GM10248 (cell line): ENCODE measurements at regions not wholly inside any gene's neighbourhood (a gene's known extent, or its start where the extent isn't known, plus 50 kb on each side); places are given as distances from the start of the nearest gene placed in this dataset.
"Not testable (repeated sequence)": the region's sequence is repeated elsewhere in the genome, so short reads cannot be mapped to it uniquely, and the experiment has no call there.

Experiments
- CTCF ChIA-PET: fragments of 300-600 bp; sonication (Branson Sonifier 250); formaldehyde crosslinking; extraction: SDS; loops from one replicate; lab custom pipeline; 2021; ENCODE audit warnings: antibody characterized with exemption; lab: Yijun Ruan, JAX
- POLR2A ChIA-PET: fragments of 350-650 bp; sonication (Branson Sonifier 250); formaldehyde crosslinking; extraction: SDS; loops from one replicate; lab custom pipeline; 2020; ENCODE audit warnings: antibody characterized with exemption; lab: Yijun Ruan, JAX
- DNase-seq: peaks from one replicate; pipeline ENCODE4 v3.0.0; 2012; ENCODE audit errors: extremely low spot score
- TF ChIP-seq, protein P1 (sequence below): IDR thresholded peaks from 2 replicates; pipeline ENCODE4 v1.5.1; 2012; ENCODE audit warnings: mild to moderate bottlenecking, low read depth; ENCODE audit errors: extremely low read depth, missing control alignments, control extremely low read depth

DNA sequence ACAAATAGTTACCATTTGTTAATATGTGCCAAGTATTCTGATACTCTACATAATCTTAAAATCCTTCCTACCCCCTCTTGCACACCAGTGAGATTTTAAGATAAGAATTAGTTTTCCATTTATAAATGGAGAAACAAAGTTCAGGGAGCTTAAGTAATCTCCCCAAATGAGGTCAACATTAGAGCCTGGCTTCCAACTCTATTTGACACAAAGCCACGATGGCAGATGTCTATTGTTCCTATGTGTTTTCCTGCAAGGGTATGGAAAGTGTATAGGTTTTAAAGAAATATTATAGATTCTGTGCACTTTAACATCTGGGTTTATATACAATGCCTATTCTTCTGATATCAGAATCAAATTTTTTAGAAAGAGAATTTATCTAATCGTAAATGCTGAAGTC lies 143.9 kb upstream of the SEMA3C start:
- ChIA-PET CTCF (no interaction called here), POLR2A (no interaction called here)
- TF ChIP-seq, protein P1, sequence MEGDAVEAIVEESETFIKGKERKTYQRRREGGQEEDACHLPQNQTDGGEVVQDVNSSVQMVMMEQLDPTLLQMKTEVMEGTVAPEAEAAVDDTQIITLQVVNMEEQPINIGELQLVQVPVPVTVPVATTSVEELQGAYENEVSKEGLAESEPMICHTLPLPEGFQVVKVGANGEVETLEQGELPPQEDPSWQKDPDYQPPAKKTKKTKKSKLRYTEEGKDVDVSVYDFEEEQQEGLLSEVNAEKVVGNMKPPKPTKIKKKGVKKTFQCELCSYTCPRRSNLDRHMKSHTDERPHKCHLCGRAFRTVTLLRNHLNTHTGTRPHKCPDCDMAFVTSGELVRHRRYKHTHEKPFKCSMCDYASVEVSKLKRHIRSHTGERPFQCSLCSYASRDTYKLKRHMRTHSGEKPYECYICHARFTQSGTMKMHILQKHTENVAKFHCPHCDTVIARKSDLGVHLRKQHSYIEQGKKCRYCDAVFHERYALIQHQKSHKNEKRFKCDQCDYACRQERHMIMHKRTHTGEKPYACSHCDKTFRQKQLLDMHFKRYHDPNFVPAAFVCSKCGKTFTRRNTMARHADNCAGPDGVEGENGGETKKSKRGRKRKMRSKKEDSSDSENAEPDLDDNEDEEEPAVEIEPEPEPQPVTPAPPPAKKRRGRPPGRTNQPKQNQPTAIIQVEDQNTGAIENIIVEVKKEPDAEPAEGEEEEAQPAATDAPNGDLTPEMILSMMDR = no peak

DNA sequence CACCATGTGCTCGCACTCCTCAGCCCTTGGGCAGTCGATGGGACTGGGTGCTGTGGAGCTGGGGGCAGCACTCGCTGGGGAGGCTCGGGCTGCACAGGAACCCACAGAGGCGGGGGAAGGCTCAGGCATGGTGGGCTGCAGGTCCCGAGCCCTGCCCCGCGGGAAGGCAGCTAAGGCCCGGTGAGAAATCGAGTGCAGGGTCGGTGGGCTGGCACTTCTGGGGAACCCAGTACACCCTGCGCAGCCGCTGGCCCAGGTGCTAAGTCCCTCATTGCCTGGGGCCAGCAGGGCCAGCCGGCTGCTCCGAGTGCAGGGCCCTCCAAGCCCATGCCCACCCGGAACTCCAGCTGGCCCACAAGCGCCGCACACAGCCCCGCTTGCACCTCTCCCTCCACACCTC lies 138.6 kb upstream of the SEMA3C start:
- DNase-seq, POLR2A ChIA-PET, CTCF ChIA-PET: not testable (repeated sequence)

More for the DNA sequence above, 143.9 kb upstream of the SEMA3C start:
- DNase-seq = no peak

DNA sequence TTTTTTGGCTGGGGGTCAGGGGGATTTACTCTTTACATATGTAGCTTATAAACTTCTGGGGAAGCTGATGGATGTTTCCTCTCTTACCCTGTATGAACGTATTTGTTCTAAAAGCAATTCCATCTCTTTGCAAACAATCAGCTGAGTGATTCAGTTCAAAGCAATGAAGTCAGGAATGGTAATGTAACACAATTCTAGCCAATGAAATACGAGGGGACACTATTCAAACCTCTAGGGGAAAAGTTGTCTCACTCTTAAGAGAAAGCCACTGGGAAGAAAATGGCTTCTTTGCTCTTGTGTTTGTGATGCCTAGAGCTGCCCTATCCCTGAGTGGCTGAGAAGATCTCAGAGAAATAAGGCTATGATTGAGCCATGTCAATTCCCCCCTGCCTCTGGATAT lies 134.8 kb upstream of the SEMA3C start:
- ChIA-PET CTCF (interaction anchor here (1.0 to 1.6 kb wide), 2 partner anchors 10 to 18 kb away, joined by 3 to 6 read pairs; no protein-coding TSS in a partner anchor), POLR2A (no interaction called here)
- TF ChIP-seq, protein P1 = no peak
- no peak for DNase-seq

DNA sequence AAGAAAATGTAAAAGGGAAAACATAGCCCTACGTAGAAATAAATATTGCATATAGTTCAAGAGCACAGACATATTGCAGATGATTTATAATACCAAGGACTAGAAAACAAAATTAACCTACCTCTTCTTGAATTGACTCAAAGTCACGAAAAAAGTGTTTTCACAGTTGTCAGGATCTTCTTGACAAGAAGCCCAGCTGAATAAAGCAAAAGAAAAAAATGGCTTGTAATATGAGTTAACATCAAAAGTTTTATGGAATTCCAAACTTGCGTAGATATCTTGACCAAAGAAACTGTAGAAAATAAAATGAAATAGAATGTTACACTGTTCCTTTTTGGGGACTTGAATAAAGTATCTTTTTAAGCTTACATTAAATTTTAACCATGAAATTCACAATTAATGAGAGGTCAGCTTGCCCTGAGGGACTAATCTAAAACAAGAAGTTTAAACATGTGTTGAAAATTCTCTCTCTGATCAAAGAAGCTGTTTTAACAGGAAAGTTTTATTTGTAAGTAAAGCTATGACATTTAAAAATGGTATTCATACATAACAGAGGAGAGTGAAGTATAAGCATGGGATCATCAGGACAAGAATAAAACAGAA lies 133.1 kb upstream of the SEMA3C start:
- TF ChIP-seq, protein P1 = no peak
- ChIA-PET POLR2A (no interaction called here), CTCF (interaction anchor here (1.6 kb wide), 1 partner anchor 19 kb away, joined by 6 read pairs; no protein-coding TSS in a partner anchor)
- no peak for DNase-seq

DNA sequence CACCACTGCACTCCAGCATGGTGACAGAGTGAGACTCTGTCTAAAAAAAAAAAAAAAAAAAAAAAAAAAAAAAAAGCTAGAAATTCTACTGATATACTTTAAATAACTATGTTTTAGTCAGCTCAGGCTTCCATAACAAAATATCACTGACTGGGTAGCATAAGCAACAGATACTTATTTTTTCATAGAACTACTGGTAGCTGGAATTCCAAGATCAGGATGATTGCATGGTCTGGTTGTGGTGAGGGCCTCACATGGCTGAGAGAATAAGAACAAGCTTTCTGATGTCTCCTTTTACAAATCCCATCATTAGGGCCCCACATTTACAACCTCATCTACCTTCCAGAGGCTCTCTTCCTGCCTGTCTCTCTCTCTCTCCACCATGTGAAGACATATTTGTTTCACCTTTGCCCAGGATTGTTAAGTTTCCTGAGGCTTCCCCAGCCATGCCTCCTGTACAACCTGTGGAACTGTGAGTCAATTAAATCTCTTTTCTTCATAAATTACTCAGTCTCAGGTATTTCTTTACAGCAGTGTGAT lies 126.7 kb upstream of the SEMA3C start:
- ChIA-PET POLR2A (no interaction called here), CTCF (interaction anchor here (1.5 kb wide), 1 partner anchor 47 kb away, joined by 3 read pairs; no protein-coding TSS in a partner anchor)
- TF ChIP-seq, protein P1 = no peak
- no peak for DNase-seq

DNA sequence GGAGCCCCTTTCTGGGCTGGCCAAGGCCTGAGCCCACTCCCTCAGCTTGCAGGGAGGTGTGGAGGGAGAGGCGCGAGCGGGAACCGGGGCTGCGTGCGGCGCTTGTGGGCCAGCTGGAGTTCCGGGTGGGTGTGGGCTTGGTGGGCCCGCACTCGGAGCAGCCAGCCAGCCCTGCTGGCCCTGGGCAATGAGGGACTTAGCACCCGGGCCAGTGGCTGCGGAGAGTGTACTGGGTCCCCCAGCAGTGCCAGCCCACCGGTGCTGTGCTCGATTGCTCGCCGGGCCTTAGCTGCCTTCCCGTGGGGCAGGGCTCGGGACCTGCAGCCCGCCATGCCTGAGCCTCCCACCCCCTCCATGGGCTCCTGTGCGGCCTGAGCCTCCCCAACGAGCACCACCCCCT lies 123.8 kb upstream of the SEMA3C start:
- CTCF ChIA-PET = interaction anchor here (1.1 kb wide), 1 partner anchor 12 kb away, joined by 3 read pairs; no protein-coding TSS in a partner anchor
- DNase-seq, POLR2A ChIA-PET: not testable (repeated sequence)

DNA sequence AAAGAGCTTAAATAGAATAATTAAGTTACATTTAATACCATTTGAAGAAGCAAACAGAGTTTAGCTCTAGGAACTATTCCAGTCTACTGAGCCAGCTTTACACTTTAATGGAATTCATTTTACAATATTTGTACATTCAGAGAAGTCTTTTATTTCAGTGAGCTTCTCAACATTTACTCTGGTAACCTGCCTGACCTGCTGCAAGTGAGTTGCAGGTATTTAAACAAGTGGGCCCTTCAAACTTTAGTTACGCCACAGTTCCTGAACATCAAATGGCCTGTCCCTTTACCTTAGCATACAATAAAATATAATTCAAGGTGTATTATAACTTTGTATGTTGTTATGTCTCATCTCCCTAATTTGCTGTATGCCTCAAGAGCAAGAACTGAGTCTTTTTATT lies 121.6 kb upstream of the SEMA3C start:
- no peak for DNase-seq
- POLR2A ChIA-PET = no interaction called here
- TF ChIP-seq, protein P1 = no peak
- CTCF ChIA-PET = no interaction called here
